HPDE6-E6E7 (cell line): ENCODE measurements at regions not wholly inside any gene's neighbourhood (a gene's known extent, or its start where the extent isn't known, plus 50 kb on each side); places are given as distances from the start of the nearest gene placed in this dataset.
"Not testable (repeated sequence)": the region's sequence is repeated elsewhere in the genome, so short reads cannot be mapped to it uniquely, and the experiment has no call there.

Experiments
- DNase-seq: peaks from one replicate; pipeline ENCODE4 v3.0.0; 2011; ENCODE audit warnings: missing footprints; ENCODE audit errors: extremely low spot score

DNA sequence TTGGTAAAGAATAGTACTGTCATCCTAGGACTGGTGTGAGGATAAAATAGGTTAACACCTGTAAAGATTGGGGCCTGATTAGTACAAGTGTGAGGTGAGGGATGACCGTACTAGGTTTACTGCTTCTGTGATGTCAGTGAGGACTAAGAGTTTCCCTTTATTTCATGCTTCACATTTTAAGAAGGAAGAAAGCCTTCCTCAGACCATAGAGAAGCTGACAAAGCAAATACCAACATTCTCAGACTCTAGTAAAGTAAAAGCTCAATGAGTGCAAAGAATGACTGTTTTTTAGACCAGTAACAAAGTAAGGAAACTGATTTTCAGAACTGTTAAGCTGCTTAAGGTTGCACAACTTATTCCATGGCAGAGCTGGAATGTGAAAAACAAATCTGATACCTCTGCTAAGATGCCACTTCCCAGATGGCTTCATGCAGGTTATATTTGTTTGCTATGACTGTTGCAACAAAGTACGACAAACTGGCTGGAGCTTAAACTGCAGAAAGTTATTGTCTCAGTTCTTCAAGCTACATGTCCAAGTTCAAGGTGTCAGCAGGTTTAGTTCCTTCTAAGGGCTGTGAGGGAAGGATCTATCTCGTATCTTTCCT lies 354.9 kb downstream of the RSL24D1 start:
- no peak for DNase-seq

DNA sequence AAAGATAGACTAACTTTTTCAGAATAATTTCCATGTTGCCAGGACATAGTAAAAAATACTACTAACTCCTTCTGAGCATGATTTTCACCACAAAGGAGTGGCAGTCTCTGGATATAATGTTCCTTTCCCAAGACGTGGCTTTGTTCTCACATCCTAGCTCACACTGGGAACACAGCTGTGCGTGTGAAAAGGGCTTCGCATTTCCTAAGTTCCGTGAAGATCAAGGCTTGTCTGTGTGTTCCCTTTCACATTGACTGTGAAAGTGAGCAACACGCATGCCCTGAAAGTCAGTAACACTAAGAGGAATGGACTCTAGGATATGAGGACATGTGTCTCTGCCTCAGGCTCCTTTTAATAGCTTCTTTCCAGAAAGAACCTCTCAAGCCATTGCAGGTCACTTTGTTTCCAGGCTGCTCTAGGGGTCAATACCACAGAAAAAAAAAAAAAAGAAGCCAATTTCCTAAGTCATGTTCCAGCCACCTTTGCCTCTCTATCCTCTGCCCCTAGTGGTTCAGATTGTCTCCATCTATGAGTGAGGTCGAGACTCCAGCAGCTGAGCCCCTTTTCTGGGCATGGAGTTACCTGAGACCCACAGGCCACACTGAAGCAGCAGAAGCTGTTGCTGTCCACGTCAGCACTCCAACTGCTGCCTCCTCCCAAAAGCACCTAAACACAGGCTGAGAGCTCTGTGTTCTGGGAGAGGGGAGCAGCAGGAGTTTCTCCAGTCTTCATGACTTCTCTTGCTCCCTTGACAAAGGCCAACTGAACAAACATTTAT lies 355.9 kb downstream of the RSL24D1 start:
- no peak for DNase-seq

DNA sequence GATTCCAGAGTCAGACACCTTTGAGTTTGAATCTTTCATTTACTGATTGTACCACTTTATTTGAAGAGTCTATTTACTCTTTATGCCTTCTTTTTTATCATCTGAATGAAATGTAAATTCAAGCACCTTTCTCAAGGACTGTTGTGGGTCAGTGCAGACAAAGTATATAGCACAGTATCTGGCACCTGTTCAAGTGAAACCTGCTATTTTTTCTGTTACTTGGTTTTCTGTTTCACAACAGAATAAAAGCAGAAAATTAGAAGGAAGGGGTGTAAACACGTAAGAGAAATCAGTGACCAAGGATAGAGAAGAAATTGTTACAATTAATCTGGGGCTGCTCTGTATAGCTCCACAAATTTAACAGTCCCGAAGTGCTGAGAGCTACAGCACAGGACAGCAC lies 357.4 kb downstream of the RSL24D1 start:
- no peak for DNase-seq

DNA sequence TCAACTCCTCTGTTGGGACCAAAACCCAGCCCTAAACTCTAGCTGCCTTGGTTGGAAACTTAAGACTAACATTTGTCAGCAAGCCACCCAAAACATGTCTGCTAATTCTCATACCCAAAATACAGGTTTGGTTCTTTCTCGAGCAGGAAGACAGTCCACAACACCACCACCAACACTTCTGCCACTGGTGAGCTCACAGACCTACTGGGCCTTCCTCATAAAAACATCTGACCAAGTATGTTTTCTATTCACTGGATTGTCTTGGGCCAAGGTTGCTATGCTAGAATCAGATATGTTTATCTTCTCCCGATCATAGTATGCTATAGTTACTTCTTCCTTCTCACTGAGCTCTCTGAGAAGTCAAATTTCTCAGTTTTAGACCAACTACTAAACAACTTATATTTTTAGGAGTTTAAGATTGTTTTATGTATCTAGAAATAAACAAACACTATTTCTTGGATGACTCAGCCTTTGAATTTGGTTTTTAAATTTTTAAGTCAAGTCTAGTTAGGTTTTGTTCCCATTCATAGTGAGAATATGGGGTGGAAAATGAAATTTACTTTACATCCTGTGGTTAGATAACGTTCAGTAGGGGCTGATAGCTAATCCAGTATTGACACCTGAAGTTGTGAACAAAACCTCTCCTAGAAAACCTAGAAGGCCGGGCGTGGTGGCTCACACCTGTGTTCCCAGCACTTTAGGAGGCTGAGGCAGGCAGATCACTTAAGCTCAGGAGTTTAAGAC lies 360.5 kb downstream of the RSL24D1 start:
- no peak for DNase-seq

DNA sequence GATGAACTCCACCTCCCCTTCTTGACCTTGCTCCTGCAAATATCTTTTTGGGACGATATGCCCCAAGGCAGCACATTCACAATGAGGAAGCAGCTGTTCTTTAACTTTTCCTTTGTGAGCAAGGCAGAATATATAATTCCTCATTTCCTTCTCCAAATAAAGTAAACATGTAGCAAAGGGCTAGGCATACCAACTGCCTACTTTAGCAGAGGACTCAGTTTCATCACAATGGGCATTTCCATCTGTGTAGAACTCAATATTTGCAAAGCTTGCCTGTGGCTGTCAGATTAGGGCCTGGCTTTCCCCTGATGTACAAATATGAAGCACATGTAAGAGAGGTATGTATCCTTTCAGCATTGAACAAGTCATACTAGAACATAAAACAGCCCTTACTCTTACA lies 366.9 kb downstream of the RSL24D1 start:
- DNase-seq, result no peak

DNA sequence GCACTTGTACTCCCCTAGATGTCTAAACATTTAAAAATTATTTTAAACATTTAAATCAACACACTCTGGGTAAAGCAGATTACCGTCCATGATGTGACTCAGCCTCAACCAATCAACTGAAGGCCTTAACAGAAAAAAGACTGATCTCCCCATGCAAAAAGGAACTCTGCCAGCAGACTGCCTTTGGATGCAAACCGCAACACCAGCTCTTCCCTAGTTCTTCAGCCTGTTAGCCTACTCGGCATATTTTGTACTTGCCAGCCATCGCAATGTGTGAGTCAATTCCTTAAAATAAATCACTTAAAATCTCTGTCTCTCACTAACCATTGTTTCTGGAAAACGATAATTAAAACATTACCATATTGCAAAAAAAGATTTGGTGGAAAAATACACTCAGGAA lies 375.9 kb downstream of the RSL24D1 start:
- DNase-seq, result no peak

DNA sequence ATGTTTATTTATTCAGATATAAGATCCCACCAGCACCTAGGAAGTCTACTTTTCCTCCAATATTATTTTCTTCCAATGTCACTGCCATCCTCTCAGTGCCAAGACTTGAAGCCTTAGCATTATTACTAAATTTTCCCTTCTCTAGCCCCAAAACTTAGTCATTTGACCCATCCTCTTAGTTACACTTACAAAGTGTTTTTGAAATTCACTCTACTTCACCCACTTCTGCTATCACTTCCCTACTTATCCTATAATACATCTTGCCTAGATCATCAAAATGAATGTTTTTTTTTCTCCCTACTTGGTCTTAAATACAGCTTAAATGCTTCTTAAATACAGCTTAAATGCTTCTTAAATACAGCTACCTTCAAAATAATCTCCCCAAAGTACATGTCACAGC lies 376.6 kb downstream of the RSL24D1 start:
- DNase-seq, result no peak

DNA sequence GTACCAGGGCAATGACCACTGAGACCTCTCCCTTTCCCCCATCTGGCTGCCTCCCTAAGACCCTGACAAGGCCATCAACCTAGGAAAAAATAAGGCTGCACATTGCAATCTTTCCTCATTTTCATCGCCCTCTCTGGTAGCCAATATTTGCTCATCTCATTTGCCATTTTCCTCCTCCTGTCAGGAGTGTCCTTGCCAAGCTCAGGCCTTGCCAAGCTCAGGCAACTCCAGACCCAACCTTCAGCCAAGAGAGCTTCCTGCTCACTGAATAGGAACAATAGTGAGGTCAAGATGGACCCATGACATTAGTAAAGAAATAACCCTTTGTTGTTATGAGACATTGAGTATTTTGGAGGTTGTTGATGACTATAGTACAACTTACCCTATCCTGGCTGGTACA lies 380.3 kb downstream of the RSL24D1 start:
- DNase-seq, result no peak

DNA sequence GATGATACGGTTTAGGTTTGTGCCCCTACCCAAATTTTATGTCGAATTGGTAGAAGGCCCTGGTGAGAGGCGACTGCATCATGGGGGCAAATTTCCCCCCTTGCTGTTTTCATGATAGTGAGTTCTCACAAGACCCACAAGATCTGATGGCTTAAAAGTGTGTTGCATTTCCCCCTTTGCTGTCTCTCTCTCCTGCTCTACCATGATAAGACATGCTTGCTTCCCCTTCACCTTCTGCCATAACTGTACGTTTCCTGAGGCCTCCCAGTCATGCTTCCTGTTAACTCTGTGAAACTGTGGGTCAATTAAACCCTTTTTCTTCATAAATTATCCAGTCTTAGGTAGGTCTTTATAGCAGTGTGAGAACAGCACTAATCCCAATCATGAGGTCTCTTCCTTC lies 381.2 kb downstream of the RSL24D1 start:
- no peak for DNase-seq

DNA sequence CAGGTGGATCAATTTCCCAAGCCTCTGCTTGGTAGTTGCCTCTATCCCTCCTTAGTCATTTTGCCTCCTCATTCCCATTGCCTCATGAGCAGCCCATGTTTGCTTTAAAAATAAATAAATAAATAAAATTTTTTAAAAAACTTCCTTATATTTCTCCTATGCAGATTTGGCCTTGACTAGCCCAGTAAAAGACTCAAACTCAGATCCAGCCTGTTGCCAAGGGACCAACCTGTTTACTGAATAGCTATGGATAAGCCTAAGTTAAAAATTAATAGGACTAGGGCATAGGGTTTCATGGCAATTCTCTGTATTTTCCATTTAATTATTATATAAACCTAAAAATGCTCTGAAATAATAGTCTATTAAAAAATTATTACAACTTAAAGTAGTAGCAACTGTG lies 384.4 kb downstream of the RSL24D1 start:
- DNase-seq, result no peak

DNA sequence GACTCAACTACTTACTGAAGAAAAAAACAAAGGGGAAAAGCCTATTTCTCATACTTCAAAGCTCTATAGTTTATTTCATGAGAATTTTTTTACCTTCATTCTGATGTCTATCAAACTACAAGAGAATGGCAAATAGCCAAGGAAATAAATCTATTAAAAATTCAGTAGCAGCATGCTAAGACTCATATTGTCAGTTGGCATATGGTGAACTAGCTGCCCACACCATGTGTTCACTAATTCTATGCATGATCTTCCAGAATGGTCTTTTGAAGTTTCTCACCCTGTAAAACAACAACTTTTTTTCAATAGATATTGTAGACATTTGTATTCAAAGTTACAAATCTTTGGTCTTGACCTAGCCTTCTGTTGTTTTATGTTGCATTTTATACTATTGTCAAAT lies 386.2 kb downstream of the RSL24D1 start:
- DNase-seq, result no peak

DNA sequence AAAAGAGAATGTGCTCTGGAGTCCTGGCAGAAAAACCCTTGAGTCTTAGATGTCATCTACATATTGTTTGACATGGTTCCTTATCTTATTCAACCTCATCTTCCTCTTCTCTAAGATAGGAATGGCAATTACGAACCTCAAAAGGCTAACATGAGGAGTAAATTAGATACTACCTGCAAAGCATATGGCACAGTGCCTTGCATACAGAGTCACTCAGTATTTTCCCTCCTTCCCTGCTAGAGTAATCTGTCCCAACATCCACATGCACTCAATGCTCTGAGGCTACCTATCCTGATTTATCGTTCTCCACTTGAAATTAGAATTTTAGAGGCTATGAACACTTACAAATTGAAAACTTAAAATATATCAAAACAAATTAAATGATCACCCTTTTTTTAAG lies 386.7 kb downstream of the RSL24D1 start:
- no peak for DNase-seq

DNA sequence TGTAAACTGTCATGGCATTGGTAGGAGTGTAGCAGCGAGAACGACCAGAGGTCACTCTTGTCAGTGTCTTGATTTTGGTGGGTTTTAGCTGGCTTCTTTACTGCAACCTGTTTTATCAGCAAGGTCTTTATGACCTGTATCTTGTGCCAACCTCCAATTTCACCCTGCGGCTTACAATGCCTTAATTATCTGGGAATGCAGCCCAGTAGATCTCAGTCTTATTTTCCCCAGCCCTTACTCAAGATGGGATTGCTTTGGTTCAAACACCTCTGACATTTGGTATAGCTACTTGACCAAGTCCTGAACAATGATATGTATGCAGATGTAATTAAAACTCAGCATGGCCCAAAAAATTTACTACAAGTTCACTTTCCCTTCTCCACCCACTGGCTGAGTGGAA lies 388.4 kb downstream of the RSL24D1 start:
- no peak for DNase-seq

DNA sequence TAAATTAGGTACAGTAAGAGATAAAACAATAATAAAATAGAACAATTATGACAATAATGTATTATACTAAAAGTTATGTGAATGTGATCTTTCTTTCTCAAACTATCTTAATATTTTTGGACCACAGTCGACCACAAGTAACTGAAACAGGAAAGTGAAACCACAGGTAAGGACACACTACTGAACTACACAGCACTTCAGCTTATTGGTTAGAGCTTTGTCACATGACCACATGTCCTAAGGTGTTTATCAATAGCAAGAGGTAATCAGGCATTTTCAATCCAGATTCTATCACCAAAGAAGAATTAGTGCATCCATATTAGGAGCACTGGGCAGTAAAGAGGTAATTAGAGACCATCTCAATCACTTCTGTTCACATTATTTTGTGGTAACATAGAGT lies 392.8 kb downstream of the RSL24D1 start:
- DNase-seq, result no peak

DNA sequence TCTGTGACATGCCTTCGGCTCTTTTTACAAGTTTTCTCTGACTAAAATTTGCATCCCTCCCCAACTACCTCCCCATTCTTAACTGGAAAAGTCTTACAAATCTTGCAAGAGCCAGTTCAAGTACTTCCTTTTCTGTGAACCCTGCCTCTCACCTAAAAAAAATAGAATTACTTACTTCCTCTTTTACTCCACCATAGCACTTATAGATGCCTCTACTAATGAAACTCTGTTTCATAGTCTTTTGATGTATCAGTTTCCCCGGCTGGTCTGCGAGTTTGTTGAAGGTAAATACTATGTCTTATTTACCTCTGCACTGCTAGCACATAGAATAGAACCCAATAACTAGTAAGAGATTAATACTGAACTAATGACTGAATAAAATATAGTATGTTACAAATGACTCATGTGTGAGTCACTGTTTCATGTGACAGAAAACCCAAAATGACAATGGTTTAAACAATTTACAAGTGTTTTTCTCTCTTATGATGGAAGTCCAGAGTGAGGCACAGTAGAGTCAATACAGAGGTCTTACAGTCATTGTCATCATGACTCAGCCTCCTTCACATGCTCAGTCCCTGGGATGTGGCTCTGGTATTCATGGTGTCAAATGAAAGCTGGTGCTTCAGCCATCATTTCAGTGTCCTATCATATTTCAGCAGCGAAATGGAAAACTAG lies 393.5 kb downstream of the RSL24D1 start:
- no peak for DNase-seq

DNA sequence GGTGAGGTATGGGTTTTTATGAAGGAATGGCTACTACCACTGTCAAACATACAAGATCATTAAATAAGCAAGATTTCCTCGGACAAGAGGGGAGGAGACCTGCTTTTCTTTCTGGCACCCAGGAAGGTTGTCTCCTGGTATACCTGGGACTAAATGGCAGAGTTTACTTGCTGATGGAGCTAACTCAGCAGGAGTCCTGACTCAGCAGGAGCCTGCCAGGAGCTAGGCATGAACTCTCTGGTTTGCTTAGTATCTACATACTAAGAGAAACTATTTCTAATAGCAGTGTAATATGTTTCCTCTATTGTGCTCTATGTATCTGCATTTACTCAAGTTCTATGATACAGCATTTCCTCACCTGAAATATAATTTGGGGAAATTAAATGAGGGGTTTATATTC lies 404.2 kb downstream of the RSL24D1 start:
- DNase-seq, result no peak

DNA sequence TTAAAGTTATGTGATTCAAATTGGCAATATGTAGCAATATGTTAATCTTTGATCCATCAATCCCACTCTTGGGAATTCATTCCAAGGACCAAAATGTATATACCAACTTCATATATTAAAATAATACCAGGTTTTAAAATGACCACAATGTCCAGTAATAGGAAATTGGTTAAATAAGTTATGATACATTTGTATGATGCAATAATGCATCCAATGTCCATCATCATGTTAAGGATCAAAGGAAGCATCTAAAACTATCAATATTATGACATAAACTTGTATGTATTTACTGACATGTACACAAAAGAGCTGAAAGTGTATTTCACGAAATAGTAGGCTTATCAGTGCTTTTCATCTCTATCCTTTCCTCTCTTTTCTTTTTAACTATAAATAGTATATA lies 406.0 kb downstream of the RSL24D1 start:
- no peak for DNase-seq

DNA sequence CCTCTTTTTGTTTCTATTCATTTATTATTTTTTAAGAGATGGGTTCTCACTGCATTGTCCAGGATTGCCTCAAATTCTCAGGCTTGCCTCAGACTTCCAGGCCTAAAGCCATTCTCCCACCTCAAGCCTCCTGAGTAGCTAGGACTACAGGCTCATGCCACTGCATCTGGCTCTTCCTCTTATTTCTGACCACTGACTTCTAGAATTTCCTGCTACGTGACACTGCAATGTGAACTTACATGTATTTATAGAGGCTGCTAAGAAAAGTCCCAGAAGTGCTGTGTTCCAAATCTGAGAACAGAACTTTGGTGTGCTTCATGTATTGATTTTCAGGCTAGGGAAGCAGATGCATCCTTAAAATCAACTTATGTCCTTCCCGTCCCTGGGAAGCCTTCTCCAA lies 407.4 kb downstream of the RSL24D1 start:
- DNase-seq, result no peak

DNA sequence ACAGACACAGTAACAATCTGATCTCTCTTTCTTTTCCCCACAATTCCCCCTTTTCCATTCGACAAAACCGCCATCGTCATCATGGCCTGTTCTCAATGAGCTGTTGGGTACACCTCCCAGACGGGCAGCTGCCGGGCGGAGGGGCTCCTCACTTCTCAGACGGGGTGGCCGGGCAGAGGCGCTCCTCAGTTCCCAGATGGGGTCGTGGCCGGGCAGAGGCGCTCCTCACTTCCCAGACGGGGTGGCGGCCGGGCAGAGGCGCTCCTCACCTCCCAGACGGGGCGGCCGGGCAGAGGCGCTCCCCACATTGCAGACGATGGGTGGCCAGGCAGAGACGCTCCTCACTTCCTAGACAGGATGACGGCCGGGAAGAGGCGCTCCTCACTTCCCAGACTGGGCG lies 415.5 kb downstream of the RSL24D1 start:
- not testable (repeated sequence) for DNase-seq

DNA sequence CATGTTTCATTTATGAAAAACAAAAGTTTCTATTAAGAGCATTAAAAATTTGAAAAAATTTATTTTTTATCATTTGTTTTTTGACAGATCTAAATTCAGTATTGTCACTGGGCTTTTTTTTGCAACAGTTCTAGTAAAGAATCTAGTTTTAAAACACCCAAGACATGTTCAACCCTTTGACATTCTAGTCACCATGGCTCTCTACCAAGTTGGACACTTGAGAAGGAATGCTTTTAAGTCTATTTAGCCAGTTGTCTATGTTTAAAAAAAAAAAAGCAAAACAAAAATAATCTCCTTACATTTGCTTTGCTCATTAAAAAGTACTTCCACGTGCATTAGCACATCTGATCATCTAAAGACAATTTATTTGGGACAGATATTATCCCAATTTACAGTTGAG lies 417.5 kb downstream of the RSL24D1 start:
- no peak for DNase-seq

DNA sequence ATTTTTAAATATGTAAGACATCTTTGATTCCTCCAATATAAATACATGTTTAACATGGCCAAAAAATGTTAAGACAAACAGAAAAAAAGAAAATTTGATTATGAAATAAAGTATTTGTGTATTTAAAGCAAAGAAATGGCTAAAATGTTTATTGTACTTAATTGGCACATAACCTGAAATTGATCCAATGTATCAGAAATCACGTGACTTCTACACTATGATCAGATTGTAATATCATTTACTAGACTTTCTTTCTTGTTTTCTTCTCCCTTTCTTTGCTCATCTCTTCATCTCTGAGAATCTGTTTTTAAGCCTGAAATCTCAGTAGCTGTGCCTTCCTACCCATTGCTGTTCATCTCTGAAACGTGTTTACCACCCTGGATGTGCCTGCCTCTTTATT lies 420.3 kb downstream of the RSL24D1 start:
- DNase-seq, result no peak

DNA sequence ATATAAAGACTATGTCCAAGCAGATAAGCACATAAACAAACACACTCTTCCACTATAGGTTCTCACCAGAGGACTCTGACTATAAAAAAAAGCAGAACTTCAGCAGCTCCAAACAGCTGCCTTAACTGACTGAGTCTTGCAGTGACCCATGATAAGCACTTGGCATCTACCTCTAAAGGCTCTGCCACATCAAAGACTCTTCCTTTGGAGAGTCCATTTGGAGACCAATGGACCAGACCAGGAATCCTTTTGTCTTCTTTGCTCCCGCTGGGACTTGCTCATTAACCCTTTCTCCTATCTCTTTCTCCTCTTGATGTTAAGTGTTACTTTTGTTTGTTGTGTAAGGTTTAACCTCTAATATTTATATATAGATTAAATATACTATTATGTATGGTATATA lies 424.1 kb downstream of the RSL24D1 start:
- no peak for DNase-seq

DNA sequence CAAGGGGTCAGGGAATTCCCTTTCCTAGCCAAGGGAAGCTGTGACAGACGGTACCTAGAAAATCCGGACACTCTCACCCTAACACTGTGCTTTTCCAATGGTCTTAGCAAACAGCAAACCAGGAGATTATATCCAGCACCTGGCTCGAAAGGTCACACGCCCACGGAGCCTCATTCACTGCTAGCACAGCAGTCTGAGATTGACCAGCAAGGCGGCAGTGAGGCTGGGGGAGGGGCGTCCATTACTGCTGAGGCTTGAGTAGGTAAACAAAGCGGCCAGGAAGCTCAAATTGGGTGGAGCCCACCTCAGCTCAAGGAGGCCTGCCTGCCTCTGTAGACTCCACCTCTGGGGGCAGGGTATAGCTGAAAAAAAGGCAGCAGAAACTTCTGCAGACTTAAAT lies 447.3 kb downstream of the RSL24D1 start:
- DNase-seq, result not testable (repeated sequence)
